KBM-7 (cell line): ENCODE measurements at regions not wholly inside any gene's neighbourhood (a gene's known extent, or its start where the extent isn't known, plus 50 kb on each side); places are given as distances from the start of the nearest gene placed in this dataset.

Experiments
- DNase-seq: peaks from one replicate; pipeline ENCODE4 v3.0.0-alpha.2; 2015
- in situ Hi-C: fragments of 300-500 bp; cut with MboI; formaldehyde crosslinking; loops from 2 replicates; pipeline ENCODE4 v1.14.3; 2020; ENCODE audit warnings: low sequenced_read_pairs, low pct_unique_long_range_greater_than_20kb, mixed read lengths

DNA sequence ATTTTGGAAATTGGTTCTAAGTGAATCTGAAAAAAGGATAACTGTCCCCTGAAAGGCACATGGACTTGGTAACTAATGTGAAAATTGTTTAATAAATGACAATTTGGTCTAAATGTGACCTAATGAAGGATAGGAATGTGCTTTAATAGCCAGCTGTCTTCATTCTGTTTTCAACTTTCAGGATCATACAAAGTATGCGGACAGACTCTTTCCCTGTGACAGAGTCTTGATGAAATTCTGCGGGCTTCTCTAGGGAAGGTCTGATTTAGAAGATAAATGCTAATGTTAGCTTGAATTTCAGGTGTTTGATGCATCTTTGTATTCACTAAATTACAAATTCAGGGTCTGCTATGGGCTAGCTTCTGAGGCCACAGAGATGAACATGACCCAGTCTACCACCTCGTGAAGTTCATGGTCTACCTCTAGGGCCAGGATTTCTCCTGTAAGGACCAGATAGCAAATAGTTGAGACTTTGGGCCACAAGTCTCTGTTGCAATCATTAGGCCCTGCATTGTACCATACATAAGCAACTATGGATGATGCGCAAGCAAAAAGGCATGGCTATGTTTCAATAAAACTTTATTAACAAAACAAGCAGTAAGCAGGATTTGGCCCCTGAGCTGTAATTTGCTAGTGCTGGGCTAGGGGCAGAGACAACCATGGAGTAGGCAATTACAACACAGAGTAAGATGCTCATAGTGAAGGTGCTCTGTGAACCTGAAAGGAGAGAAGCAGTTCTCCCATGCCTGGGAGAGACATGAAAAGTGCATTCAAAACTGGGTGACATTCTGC is 368.6 kb downstream of the INHBA start:
- in situ Hi-C loops, result no loop called here
- DNase-seq, result no peak

DNA sequence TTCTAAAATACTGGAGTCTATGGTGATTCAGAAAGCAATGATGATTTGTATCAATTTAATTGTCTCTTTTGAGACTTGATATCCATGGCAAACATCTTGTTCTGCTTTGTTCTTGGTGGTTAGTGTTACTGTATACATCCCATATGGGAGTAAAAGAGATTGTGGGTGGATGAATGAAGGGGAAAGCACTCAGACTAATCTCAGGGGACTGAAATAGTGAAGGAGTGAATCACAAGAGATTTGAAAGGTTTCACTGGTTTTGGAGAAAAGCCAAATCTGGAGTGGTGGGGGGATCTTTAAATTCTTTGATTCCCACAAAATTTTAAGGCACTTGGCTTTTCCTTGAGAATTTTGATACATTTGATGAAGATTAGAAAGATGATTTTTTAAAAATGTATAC is 369.4 kb downstream of the INHBA start:
- in situ Hi-C loops, result no loop called here
- DNase-seq, result no peak

DNA sequence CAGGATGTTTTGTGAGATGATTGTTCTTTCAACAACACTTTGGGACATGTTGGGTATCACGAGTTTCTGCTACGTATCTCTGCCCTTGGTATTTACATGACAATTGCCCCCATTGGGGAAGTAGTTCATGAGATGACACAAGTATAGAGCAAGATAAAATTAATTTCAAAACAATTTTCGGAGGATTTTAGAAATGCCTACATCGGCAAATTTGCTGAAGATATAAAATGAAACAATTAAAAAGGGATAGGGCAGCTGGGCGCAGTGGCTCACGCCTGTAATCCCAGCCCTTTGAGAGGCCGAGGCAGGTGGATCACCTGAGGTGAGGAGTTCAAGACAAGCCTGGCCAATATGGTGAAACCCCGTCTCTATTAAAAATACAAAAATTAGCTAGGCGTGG is 371.7 kb downstream of the INHBA start:
- DNase-seq, result no peak
- in situ Hi-C loops, result no loop called here

DNA sequence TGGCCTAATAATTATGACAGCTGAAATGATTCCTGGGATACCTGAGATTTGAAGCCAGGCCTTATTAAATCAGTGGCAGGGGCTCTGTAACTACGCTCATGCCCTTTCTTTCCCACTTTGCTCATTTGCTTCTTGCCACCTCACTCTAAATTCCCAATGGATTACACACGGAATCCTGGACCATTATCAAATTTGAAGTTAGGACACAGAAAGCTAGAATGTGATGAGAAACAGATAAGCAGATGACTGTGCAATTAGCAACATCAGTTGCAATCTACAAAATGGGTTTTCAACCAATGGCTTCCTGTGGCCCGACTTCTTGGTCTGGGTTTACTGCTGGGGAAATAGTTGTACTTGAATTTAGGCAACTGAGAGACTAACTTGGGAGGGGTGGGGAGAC is 374.3 kb downstream of the INHBA start:
- in situ Hi-C loops, result no loop called here

DNA sequence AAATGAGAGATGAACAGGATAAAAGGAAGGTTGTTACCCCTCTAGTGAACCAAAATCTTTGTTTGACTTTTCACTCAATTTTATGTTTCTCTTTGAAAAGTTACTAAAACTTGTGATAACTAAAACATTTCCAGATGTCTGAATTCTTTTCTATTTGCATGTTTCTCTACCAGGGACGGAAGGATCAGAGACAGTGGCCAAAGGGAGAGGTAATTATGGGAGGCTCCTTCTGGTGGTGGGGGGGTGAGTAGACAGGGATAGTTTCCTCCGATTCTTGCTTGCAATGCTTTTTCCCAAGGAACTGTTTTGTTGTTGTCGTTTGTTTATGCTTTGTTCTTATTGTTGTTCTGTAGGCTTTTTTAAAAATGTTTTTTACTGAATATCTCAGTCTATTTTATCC is 374.8 kb downstream of the INHBA start:
- in situ Hi-C loops, result no loop called here
- no peak for DNase-seq

More for the DNA sequence above, 374.3 kb downstream of the INHBA start:
- DNase-seq, result no peak

DNA sequence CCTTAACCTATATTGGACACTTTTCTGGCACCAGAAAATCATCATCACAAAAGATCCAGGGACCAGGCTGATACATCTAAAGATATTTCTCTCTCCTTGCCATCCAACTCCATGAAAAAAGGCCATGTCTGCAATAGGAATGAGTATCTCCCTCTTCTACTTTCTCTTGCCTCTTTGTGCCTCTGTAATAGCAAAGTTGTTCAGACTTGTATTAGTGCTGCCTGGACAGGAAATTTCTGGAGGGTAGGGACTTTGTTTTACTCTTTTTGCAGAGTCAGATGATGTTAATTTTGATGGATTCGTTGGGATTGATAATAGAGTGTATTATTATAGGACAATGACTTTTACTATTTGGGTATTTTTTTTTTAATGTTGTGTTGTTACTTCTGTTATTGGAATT is 376.3 kb downstream of the INHBA start:
- in situ Hi-C loops, result no loop called here
- DNase-seq, result no peak

DNA sequence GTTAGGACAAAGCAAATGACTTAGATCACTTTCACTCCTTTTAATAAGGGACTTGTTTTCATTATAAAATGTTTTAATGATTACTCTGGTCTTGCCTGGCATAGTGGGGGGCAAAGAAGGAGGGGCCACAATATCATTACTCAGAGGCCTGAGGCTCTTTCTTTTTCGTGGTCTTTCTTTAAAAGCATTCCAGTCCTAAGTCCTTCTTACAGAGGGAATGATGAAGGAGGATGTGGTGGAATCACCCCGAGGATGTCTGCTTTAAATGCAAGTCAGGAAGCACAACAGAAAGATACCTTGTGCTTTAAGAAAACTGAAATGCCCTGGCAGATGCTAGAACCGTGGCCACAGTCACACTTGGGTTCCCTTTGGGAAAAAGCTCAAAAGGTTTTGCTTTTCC is 379.1 kb downstream of the INHBA start:
- in situ Hi-C loops, result no loop called here
- DNase-seq, result no peak

DNA sequence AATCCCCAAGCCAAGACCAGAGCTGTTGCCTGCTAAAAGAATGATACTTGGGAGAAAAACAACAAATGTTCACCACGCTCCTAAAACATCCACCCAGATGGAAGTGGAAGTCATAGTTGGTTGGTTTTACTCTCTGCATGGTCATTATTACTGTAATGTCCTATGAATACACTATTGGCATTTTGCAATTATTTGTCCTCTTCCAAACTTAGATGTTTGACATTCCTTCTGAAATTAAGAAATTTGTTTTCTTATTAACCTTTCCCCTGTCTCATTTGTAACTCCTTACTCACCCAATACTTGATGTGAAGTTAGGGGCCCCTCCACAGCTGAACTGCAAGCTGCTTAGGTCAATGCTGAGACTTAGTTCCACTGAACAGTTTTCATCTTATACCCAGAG is 383.3 kb downstream of the INHBA start:
- no peak for DNase-seq

DNA sequence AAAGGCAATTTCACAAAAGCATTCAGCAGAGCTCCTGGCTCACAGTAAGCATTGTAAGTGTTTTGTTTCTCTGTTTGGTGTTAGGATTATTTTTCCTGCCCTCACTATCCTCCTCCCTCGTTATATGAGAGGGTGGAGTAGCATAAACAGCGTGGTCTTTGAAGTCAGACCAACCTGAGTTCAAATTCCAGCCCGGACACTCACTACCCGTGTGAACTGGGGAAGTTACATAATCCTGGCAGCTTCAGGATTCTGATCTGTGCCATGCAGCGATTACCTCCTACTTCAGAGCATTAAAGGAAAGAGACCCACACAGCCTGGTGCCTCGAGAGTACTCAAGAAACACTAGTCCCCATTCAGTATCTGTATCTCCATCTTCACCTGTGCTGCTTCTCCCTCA is 386.5 kb downstream of the INHBA start:
- in situ Hi-C loops, result no loop called here

More for the DNA sequence above, 383.3 kb downstream of the INHBA start:
- in situ Hi-C loops, result no loop called here

DNA sequence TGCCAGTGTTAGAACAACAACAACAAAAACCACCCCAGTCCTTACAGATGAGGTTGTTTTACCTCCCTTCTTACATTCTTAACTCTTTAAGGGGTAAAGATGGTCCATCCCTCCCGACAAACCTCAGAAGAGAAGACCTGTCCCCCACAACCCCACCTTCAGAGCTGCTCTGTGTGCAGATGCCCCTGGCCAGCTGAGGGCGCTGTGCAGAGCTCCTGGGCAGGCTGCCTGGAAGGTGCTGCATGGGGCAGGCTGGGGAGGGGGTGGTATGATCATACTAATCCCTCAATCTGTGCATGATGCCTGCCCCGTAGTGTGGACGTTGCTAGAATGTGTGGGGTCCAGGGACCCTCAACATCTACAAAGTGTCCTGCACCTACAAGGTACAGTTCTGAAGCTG is 387.1 kb downstream of the INHBA start:
- DNase-seq, result no peak
- in situ Hi-C loops, result no loop called here

More for the DNA sequence above, 386.5 kb downstream of the INHBA start:
- no peak for DNase-seq

DNA sequence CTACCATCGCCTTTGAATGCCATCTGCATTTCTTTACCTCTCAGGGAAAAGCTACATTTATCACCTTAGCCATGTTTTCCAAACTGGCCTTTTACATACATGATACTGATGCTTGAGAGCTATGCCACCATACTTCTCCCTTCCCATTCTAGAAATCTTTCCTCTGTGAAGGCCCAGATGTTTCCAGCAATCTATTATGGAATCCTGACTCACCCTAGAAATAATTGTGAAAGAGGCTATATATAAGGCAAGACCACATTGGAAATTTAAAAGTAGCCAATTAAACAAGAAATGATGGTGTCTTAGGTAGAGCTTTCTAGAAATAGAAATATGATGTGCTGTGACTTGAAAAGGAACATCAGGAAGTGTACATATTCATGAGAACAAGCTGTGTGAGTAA is 389.7 kb downstream of the INHBA start:
- in situ Hi-C loops, result no loop called here
- DNase-seq, result no peak

DNA sequence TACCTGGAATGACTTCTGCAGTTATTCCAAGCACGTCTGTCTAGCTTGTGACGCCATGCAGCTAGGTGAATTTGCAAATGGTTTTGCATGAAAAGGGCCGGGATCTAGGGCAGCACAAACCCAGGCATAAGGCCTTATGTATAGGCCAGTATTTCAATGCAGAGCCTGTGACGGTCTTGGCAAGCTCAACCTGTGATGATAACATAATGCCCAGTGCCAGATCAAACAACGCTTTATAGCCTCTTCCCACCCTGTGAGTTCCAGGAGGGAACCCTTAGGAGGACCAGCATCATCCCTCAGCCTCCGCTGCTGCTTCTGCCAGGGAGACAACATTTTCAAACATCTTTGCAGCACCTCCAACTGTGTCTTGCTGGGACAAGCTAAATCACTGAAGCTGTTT is 390.7 kb downstream of the INHBA start:
- in situ Hi-C loops, result no loop called here
- no peak for DNase-seq

DNA sequence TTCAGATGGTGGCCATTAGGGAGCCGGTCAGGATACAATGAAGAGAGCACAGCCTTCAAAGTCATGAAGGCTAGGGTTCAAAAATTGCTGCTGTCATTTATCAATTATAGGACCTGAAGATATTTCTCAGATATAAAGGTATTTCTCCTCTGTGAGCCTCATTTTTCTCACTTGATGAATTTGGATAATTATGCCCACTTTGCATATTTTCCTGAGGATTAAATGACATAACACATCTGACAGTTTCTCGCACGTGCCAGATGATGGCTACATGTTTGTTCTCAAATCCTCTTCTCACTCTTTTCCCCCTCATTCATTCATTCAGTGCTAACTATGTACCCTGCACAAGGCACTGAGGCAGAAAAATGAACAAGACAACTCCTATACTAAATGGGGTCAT is 391.6 kb downstream of the INHBA start:
- no peak for DNase-seq
- in situ Hi-C loops, result no loop called here

DNA sequence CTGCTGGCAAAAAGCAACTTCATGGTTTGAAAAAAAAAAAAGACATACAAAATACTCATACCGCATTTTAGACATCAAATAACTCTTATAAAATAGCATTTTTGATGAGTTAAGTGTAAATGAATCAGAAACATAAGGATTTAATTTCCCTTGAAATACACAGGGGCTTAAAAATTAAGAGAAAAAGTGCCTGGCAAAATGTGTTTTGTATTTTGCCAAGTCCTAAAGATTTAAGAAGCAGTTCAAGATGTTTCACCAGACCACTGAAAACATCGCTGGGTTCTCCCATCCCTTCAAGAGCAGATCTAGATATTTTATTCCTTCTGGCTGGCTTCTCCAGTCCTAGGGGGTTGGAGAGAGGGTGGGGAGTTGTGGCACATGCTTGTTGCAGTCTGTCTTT is 396.4 kb downstream of the INHBA start:
- in situ Hi-C loops, result no loop called here
- no peak for DNase-seq

DNA sequence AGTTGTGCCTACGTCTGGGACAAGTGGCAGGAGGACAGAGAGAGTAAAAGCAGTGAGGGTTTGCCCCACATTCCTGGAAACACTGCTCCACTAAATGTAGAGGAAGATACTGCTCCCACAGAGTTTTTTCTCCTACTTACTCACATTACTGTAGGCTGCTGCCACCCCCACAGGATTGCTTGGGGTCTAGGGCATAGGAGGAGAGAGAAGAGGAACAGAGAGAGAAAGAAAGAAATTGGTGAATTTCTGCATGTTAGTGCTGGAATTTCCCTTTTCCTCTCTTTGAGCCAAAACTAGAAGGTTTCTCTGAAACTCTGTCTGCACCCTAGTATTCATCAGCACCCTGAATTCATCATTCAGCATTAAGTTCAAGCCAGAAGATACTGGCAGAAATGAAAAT is 397.9 kb downstream of the INHBA start:
- DNase-seq, result no peak
- in situ Hi-C loops, result no loop called here

DNA sequence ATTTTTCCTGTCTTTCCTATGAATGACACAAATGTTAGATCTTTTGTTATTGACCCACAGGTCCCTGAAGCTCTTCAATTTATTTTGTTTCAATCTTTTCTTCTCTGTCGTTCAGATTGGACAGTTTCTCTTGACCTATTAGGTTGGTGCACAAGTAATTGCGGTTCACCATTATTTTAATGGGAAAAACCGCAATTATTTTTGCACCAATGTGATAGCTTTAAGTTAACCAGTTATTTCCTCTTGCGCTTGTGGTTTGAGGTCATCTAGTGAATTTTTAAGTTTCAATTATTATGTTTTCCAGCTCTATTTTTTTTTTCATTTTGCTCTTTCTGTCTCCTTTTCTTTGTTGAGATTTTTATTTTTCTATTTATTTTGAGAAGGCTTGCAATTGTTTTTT is 399.2 kb downstream of the INHBA start:
- no peak for DNase-seq
- in situ Hi-C loops, result no loop called here

DNA sequence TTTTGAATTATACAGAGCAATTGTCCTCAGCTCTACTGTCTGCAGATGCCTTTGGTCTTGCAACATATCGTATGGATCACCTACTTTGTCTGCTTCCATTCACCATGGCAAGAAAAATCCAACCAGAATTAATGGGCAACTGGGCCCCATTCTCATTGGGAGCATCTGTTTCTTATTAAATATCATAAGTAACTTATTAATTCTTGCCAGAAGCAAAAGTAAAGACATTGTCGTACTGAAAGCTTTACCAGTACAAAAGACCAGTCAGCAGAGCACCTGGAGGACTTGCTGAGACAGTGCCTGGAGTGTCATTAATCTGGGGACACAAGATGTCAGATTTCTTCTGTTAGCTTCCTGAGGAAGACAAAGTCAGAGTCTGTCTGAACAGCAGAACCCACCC is 404.5 kb downstream of the INHBA start:
- in situ Hi-C loops, result no loop called here
- DNase-seq, result no peak

DNA sequence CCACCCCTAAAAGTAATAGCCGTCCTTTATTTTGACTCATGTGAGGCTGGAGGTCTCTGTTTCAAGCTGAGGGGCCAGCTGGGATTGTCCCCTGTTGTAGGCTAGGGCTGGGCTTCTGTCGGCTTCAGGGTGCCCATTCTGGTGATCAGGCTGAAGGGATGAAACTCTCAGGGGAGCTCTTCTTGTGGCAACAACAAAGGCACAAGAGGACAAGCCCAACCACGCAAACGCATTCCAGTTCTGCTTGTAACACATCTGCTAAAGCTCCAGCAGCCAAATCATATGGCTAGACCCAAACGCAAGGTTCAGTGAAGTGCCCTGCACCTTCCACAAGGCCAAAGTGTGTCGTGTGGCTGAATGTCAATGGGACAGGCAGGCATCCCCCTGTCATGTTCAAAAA is 405.7 kb downstream of the INHBA start:
- in situ Hi-C loops, result no loop called here
- no peak for DNase-seq

DNA sequence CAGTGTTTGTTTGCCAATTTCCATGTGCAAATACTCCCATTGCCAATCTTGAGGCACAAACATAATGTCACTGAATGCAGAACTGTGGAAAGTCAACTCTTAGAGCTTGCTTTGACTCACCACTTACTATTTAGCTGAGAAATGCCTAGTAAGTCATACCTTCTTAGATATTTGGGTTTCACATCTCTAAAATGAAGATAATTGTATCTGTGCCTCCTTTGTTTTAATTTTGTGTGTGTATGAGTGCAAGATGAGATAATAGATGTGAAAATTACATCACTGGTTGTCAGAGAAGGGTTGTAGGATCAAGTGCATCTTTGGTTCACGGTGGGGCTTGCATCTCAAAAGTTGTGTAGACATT is 407.5 kb downstream of the INHBA start:
- DNase-seq, result no peak
- in situ Hi-C loops, result no loop called here

DNA sequence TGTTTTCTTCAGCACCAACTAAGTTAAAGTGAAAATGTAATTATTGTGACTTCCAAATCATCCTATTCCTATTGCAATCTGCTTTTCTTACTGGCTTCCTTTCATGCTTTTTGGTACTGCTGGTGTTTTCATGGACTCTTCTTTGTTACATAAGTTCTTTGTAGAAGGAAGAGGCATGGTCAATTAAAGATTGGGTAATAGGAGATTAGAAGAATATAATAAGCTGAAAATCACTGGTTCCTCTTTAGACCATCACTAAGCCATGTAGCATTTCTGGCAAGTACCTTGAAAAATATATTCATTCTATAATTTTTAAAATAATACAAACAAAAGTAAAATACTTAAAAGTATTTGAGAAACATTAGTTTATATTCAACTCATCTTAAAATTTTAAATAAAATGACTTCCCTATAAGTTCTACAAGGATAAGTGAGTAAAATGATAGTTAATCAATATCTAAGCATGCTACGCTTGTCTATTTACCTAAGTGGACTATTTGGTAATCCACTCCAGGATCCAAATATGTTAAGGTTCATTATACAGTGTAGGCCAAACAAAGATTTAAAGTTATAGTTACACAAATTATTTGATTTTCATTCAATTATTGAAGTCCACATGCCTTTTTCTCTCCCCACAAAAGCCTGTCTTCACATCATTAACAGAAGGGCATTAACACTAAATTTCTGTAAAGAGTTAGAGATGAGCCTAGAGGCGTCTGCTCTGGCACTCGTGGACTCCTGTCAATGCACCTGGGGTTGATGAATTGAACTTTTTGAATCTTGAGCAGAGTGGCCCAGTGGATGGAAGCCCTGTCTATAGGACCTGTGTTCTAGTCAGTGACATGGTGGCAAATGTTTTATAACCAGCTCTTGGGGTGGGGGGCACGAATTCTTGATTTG is 408.1 kb downstream of the INHBA start:
- no peak for DNase-seq
- in situ Hi-C loops, result no loop called here

DNA sequence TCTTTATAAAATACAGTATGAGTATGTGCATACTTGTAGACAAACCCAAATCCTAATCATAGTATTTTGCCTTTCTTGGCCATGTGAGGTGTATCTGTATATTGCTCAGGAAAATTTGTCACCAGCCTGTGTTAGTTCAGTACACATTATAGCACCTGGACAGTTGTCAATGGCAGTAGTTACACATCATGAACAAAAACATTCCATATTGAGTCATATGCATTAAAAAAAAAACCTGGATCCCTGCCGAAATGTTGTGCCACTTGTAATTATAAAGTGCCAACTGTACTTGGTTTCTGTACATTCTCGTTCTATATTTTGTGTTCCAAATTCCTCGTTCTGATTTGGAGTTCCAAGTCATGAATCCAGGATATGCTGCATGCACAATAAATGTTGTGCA is 410.4 kb downstream of the INHBA start:
- DNase-seq, result no peak
- in situ Hi-C loops, result no loop called here
